SK-N-SH treated with all-trans-retinoic acid at 6 μM for 48 hours (cell line): ENCODE measurements at regions not wholly inside any gene's neighbourhood (a gene's known extent, or its start where the extent isn't known, plus 50 kb on each side); places are given as distances from the start of the nearest gene placed in this dataset.

Experiments used
- ATAC-seq: fragments of 200-7000 bp; cut with Tn5 transposase; 3 replicates; pipeline ENCODE4 v1.9.1; 2020; ENCODE audit warnings: mild to moderate bottlenecking, moderate library complexity
- ARNTL ChIP-seq: fragments of 450-650 bp; formaldehyde crosslinking; IDR thresholded peaks from 2 replicates; pipeline ENCODE4 v1.5.0; 2020; ENCODE audit warnings: low read depth, mild to moderate bottlenecking, moderate library complexity, borderline replicate concordance
- BACH2 ChIP-seq: fragments of 250-450 bp; sonication (Bioruptor Pico); IDR thresholded peaks from 2 replicates; pipeline ENCODE4 v1.9.0; 2021; ENCODE audit warnings: mild to moderate bottlenecking, borderline replicate concordance
- CREB5 ChIP-seq: fragments of 250-450 bp; sonication (Bioruptor Pico); IDR thresholded peaks from 2 replicates; pipeline ENCODE4 v1.5.1; 2020; ENCODE audit warnings: low read depth, mild to moderate bottlenecking, moderate library complexity
- CSDC2 ChIP-seq: fragments of 250-450 bp; sonication (Bioruptor Pico); IDR thresholded peaks from 2 replicates; pipeline ENCODE4 v1.5.0; 2020; ENCODE audit warnings: mild to moderate bottlenecking, moderate library complexity
- CSRNP3 ChIP-seq: fragments of 250-450 bp; sonication (Bioruptor Pico); IDR thresholded peaks from 2 replicates; pipeline ENCODE4 v1.5.1; 2021; ENCODE audit warnings: mild to moderate bottlenecking, moderate library complexity
- ESRRG ChIP-seq: fragments of 250-450 bp; sonication (Bioruptor Pico); IDR thresholded peaks from 2 replicates; pipeline ENCODE4 v1.6.1; 2021; ENCODE audit warnings: mild to moderate bottlenecking
- GLIS3 ChIP-seq: fragments of 250-450 bp; sonication (Bioruptor Pico); IDR thresholded peaks from 2 replicates; pipeline ENCODE4 v1.5.0; 2020; ENCODE audit warnings: mild to moderate bottlenecking, moderate library complexity
- ISL1 ChIP-seq: fragments of 250-450 bp; sonication (Bioruptor Pico); IDR thresholded peaks from 2 replicates; pipeline ENCODE4 v2.1.2; 2022; ENCODE audit warnings: mild to moderate bottlenecking, moderate library complexity
- OSR1 ChIP-seq: fragments of 250-450 bp; sonication (Bioruptor Pico); IDR thresholded peaks from 2 replicates; pipeline ENCODE4 v1.8.0; 2022; ENCODE audit warnings: moderate library complexity, mild to moderate bottlenecking, inconsistent platforms
- PATZ1 ChIP-seq: fragments of 250-450 bp; sonication (Bioruptor Pico); IDR thresholded peaks from 2 replicates; pipeline ENCODE4 v1.8.0; 2020; ENCODE audit warnings: mild to moderate bottlenecking, moderate library complexity, borderline replicate concordance
- POU6F1 ChIP-seq: fragments of 250-450 bp; sonication (Bioruptor Pico); IDR thresholded peaks from 2 replicates; pipeline ENCODE4 v1.8.0; 2021; ENCODE audit warnings: low read depth, mild to moderate bottlenecking, moderate library complexity, borderline replicate concordance
- PPARA ChIP-seq: fragments of 250-450 bp; sonication (Bioruptor Pico); IDR thresholded peaks from 2 replicates; pipeline ENCODE4 v1.5.0; 2020; ENCODE audit warnings: mild to moderate bottlenecking, borderline replicate concordance
- RARB ChIP-seq: fragments of 250-450 bp; sonication (Bioruptor Pico); IDR thresholded peaks from 2 replicates; pipeline ENCODE4 v1.8.0; 2021; ENCODE audit warnings: mild to moderate bottlenecking, moderate library complexity
- SNAI2 ChIP-seq: fragments of 250-450 bp; sonication (Bioruptor Pico); IDR thresholded peaks from 2 replicates; pipeline ENCODE4 v1.5.0; 2020; ENCODE audit warnings: mild to moderate bottlenecking, moderate library complexity
- TOX ChIP-seq: fragments of 250-450 bp; sonication (Bioruptor Pico); IDR thresholded peaks from 2 replicates; pipeline ENCODE4 v1.8.0; 2021; ENCODE audit warnings: mild to moderate bottlenecking, moderate library complexity, borderline replicate concordance
- TSHZ2 ChIP-seq: fragments of 250-450 bp; sonication (Bioruptor Pico); IDR thresholded peaks from 2 replicates; pipeline ENCODE4 v1.5.0; 2020; ENCODE audit warnings: mild to moderate bottlenecking, moderate library complexity
- ZC3H10 ChIP-seq: fragments of 250-450 bp; sonication (Bioruptor Pico); IDR thresholded peaks from 2 replicates; pipeline ENCODE4 v1.5.1; 2021; ENCODE audit warnings: mild to moderate bottlenecking, moderate library complexity
- ZFP3 ChIP-seq: fragments of 250-450 bp; sonication (Bioruptor Pico); IDR thresholded peaks from 2 replicates; pipeline ENCODE4 v1.5.0; 2020; ENCODE audit warnings: mild to moderate bottlenecking, moderate library complexity
- ZFP30 ChIP-seq: fragments of 450-650 bp; formaldehyde crosslinking; IDR thresholded peaks from 2 replicates; pipeline ENCODE4 v1.5.0; 2022; ENCODE audit warnings: mild to moderate bottlenecking, moderate library complexity
- ZNF70 ChIP-seq: fragments of 450-650 bp; formaldehyde crosslinking; IDR thresholded peaks from 2 replicates; pipeline ENCODE4 v1.5.0; 2020; ENCODE audit warnings: mild to moderate bottlenecking, moderate library complexity
- ZNF8 ChIP-seq: fragments of 450-650 bp; formaldehyde crosslinking; IDR thresholded peaks from 2 replicates; pipeline ENCODE4 v1.5.0; 2020; ENCODE audit warnings: mild to moderate bottlenecking, moderate library complexity

GRCh38 chr2:66684289-66684688, 249.4 kb downstream of the MEIS1 start:
- no peak for TF ChIP-seq ISL1
- TF ChIP-seq ZFP3: no peak
- no peak for TF ChIP-seq GLIS3 (CRISPR knock-in tag)
- TF ChIP-seq PATZ1: no peak
- TF ChIP-seq ARNTL (CRISPR knock-in tag): no peak
- no peak for TF ChIP-seq RARB (CRISPR knock-in tag)
- TF ChIP-seq CREB5 (CRISPR knock-in tag): no peak
- TF ChIP-seq POU6F1: no peak
- no peak for TF ChIP-seq TOX
- TF ChIP-seq OSR1 (CRISPR knock-in tag): no peak
- no peak for TF ChIP-seq ZFP30 (CRISPR knock-in tag)
- TF ChIP-seq BACH2 (CRISPR knock-in tag): no peak
- no peak for TF ChIP-seq ZNF8 (CRISPR knock-in tag)
- TF ChIP-seq SNAI2: no peak
- no peak for TF ChIP-seq ZNF70 (CRISPR knock-in tag)
- no peak for TF ChIP-seq TSHZ2 (CRISPR knock-in tag)
- no peak for TF ChIP-seq CSDC2 (CRISPR knock-in tag)
- no peak for TF ChIP-seq CSRNP3 (CRISPR knock-in tag)
- no peak for TF ChIP-seq ESRRG
- no peak for ATAC-seq

GRCh38 chr2:66686755-66687154, 251.8 kb downstream of the MEIS1 start:
- TF ChIP-seq ZC3H10: no peak
- no peak for TF ChIP-seq ZNF70 (CRISPR knock-in tag)
- TF ChIP-seq PPARA (CRISPR knock-in tag): no peak
- no peak for TF ChIP-seq RARB (CRISPR knock-in tag)
- TF ChIP-seq BACH2 (CRISPR knock-in tag): no peak
- no peak for TF ChIP-seq ZFP30 (CRISPR knock-in tag)
- no peak for TF ChIP-seq ZFP3
- TF ChIP-seq TSHZ2 (CRISPR knock-in tag): no peak
- TF ChIP-seq PATZ1: no peak
- TF ChIP-seq ESRRG: no peak
- TF ChIP-seq ARNTL (CRISPR knock-in tag): no peak
- TF ChIP-seq CSRNP3 (CRISPR knock-in tag): no peak
- TF ChIP-seq POU6F1: no peak
- no peak for TF ChIP-seq ZNF8 (CRISPR knock-in tag)
- no peak for ATAC-seq
